ENCODE measurements at regions not wholly inside any gene's neighbourhood (a gene's known extent, or its start where the extent isn't known, plus 50 kb on each side); places are given as distances from the start of the nearest gene placed in this dataset.

DNA sequence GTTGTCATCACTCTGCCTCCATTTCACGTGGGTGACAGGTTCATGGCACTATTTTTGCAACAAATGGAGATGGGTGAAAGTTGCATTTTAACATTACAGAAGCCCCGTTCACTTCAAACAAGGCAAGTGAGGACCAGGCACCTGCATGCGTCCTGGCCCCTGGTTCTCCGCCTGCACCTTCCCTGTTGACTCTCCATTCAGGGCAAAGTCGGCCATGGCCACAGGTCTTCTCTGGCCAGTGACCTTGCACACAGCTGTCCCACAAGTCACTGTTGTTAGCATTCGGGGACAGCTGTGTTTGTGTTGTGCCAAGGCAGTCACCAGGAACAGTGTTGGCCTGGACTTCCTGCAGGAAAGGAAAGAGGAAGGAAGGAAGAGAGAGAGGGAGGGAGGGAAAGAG is 554.9 kb downstream of the TCERG1L start:
- TF ChIP-seq EZH2 (IDR thresholded peaks at IDR 0.05; ENCODE audit: insufficient read depth, poor library complexity, severe bottlenecking) (no peak), EZH2phosphoT487 (IDR thresholded peaks at IDR 0.05; ENCODE audit: insufficient read depth, low read depth) (no peak)

All from GM23248 (cell line).